T-helper 2 cell treated with Interferon-gamma antibody and Interleukin-4, amounts not matched to agents 100 ng/mL and 5 ng/mL, for 36 hours (primary cell): ENCODE measurements at regions not wholly inside any gene's neighbourhood (a gene's known extent, or its start where the extent isn't known, plus 50 kb on each side); places are given as distances from the start of the nearest gene placed in this dataset.

Source experiments
- intact Hi-C: fragments of 100-400 bp; cut with micrococcal nuclease; formaldehyde crosslinking; loops from one replicate; pipeline ENCODE4 v1.15.1; 2023

GRCh38 chr4:96670381-96670780 lies 830.5 kb downstream of the PDHA2 start:
- intact Hi-C loops, result no loop called here

- intact Hi-C loops, result no loop called here
Measured at GRCh38 chr4:96675416-96675815, 835.5 kb downstream of the PDHA2 start.

GRCh38 chr4:96675896-96676295 lies 836.0 kb downstream of the PDHA2 start:
- intact Hi-C loops, result no loop called here

- intact Hi-C loops, result no loop called here
Measured at GRCh38 chr4:96676754-96677435, 837.0 kb downstream of the PDHA2 start.

GRCh38 chr4:96677499-96677898 lies 837.6 kb downstream of the PDHA2 start:
- intact Hi-C loops, result no loop called here

- intact Hi-C loops, result no loop called here
Measured at GRCh38 chr4:96681218-96681617, 841.3 kb downstream of the PDHA2 start.

GRCh38 chr4:96685691-96686090 lies 845.8 kb downstream of the PDHA2 start:
- intact Hi-C loops, result no loop called here

- intact Hi-C loops, result no loop called here
Measured at GRCh38 chr4:96691521-96691920, 851.6 kb downstream of the PDHA2 start.

- intact Hi-C loops, result no loop called here
Measured at GRCh38 chr4:96698831-96699230, 858.9 kb downstream of the PDHA2 start.

GRCh38 chr4:96703265-96703664 lies 863.4 kb downstream of the PDHA2 start:
- intact Hi-C loops, result no loop called here

- intact Hi-C loops, result no loop called here
Measured at GRCh38 chr4:96708766-96709165, 868.9 kb downstream of the PDHA2 start.

GRCh38 chr4:96713271-96713850 lies 873.5 kb downstream of the PDHA2 start:
- intact Hi-C loops, result no loop called here

GRCh38 chr4:96729641-96730040 lies 889.7 kb downstream of the PDHA2 start:
- intact Hi-C loops, result no loop called here

GRCh38 chr4:96730432-96730831 lies 890.5 kb downstream of the PDHA2 start:
- intact Hi-C loops, result no loop called here

GRCh38 chr4:96736352-96736889 lies 896.5 kb downstream of the PDHA2 start:
- intact Hi-C loops, result no loop called here

- intact Hi-C loops, result no loop called here
Measured at GRCh38 chr4:96739101-96739500, 899.2 kb downstream of the PDHA2 start.

- intact Hi-C loops, result no loop called here
Measured at GRCh38 chr4:96742332-96743014, 902.6 kb downstream of the PDHA2 start.

- intact Hi-C loops, result no loop called here
Measured at GRCh38 chr4:96744676-96745075, 904.8 kb downstream of the PDHA2 start.

GRCh38 chr4:96753216-96753615 lies 913.3 kb downstream of the PDHA2 start:
- intact Hi-C loops, result no loop called here

- intact Hi-C loops, result no loop called here
Measured at GRCh38 chr4:96755569-96756484, 915.9 kb downstream of the PDHA2 start.

- intact Hi-C loops, result no loop called here
Measured at GRCh38 chr4:96756584-96756983, 916.7 kb downstream of the PDHA2 start.
